CD1c-positive myeloid dendritic cell (primary cell): ENCODE measurements at regions not wholly inside any gene's neighbourhood (a gene's known extent, or its start where the extent isn't known, plus 50 kb on each side); places are given as distances from the start of the nearest gene placed in this dataset.
"Not testable (repeated sequence)": the region's sequence is repeated elsewhere in the genome, so short reads cannot be mapped to it uniquely, and the experiment has no call there.

ENCODE experiments used
- DNase-seq: peaks from one replicate; pipeline ENCODE4 v3.0.0-alpha.2; 2016; ENCODE audit errors: extremely low spot score

GRCh38 chr2:3899536-3900155 is 196.3 kb downstream of the DCDC2C start:
- DNase-seq: no peak

GRCh38 chr2:3902131-3902530 is 198.8 kb downstream of the DCDC2C start:
- no peak for DNase-seq

GRCh38 chr2:3904061-3904460 is 200.7 kb downstream of the DCDC2C start:
- no peak for DNase-seq

- not testable (repeated sequence) for DNase-seq
These were observed 205.1 kb downstream of the DCDC2C start for GRCh38 chr2:3908498-3908897.

- DNase-seq: no peak
These were observed 208.6 kb downstream of the DCDC2C start for GRCh38 chr2:3911882-3912455.

GRCh38 chr2:3913166-3913565 is 209.8 kb downstream of the DCDC2C start:
- no peak for DNase-seq

- no peak for DNase-seq
These were observed 210.9 kb downstream of the DCDC2C start for GRCh38 chr2:3914241-3914640.

- no peak for DNase-seq
These were observed 223.7 kb downstream of the DCDC2C start for GRCh38 chr2:3927031-3927430.

GRCh38 chr2:3929374-3929773 is 226.0 kb downstream of the DCDC2C start:
- no peak for DNase-seq

- no peak for DNase-seq
These were observed 226.9 kb downstream of the DCDC2C start for GRCh38 chr2:3930246-3930645.

GRCh38 chr2:3940661-3941060 is 237.3 kb downstream of the DCDC2C start:
- DNase-seq: no peak

- no peak for DNase-seq
These were observed 239.5 kb downstream of the DCDC2C start for GRCh38 chr2:3942841-3943240.

GRCh38 chr2:3944071-3944470 is 240.7 kb downstream of the DCDC2C start:
- no peak for DNase-seq

GRCh38 chr2:3944841-3945240 is 241.5 kb downstream of the DCDC2C start:
- no peak for DNase-seq

- DNase-seq: no peak
These were observed 244.8 kb downstream of the DCDC2C start for GRCh38 chr2:3948191-3948590.

- DNase-seq: no peak
These were observed 248.0 kb downstream of the DCDC2C start for GRCh38 chr2:3951131-3951954.

GRCh38 chr2:3952866-3953516 is 249.6 kb downstream of the DCDC2C start:
- DNase-seq: no peak

- no peak for DNase-seq
These were observed 250.9 kb downstream of the DCDC2C start for GRCh38 chr2:3954261-3954660.

GRCh38 chr2:3956406-3956805 is 253.0 kb downstream of the DCDC2C start:
- DNase-seq: no peak

GRCh38 chr2:3956892-3957291 is 253.5 kb downstream of the DCDC2C start:
- no peak for DNase-seq

GRCh38 chr2:3958465-3958864 is 255.1 kb downstream of the DCDC2C start:
- DNase-seq: no peak

- DNase-seq: no peak
These were observed 255.6 kb downstream of the DCDC2C start for GRCh38 chr2:3958969-3959368.

- DNase-seq: peak; percentile 14
These were observed 256.0 kb downstream of the DCDC2C start for GRCh38 chr2:3959372-3959771.
